SU-DHL-6 (cell line): ENCODE measurements at regions not wholly inside any gene's neighbourhood (a gene's known extent, or its start where the extent isn't known, plus 50 kb on each side); places are given as distances from the start of the nearest gene placed in this dataset.

Experiments used
- CTCF ChIP-seq: fragments of 200-600 bp; sonication (generic); IDR thresholded peaks from one replicate; pipeline ENCODE4 v1.5.1; 2017; ENCODE audit warnings: antibody characterized with exemption, mild to moderate bottlenecking, low read length, moderate library complexity; ENCODE audit not compliant: insufficient read depth, poor library complexity, severe bottlenecking
- EZH2phosphoT487 ChIP-seq: fragments of 200-600 bp; sonication (generic), shearing (Covaris generic); conservative IDR thresholded peaks from 2 replicates; pipeline ENCODE4 v1.6.1; 2018; ENCODE audit warnings: mild to moderate bottlenecking, antibody characterized with exemption, low read length, moderate library complexity, mixed read lengths

GRCh38 chr5:63374085-63374484, 588.2 kb downstream of the HTR1A start:
- no peak for TF ChIP-seq CTCF
- no peak for TF ChIP-seq EZH2phosphoT487
